ENCODE measurements at regions not wholly inside any gene's neighbourhood (a gene's known extent, or its start where the extent isn't known, plus 50 kb on each side); places are given as distances from the start of the nearest gene placed in this dataset.
"Not testable (repeated sequence)": the region's sequence is repeated elsewhere in the genome, so short reads cannot be mapped to it uniquely, and the experiment has no call there.

GRCh38 chr11:38927993-38928392 lies 2330.0 kb upstream of the RAG2 start:
- H3K4me1 Mint-ChIP-seq (ENCODE audit: low read depth, unreplicated experiment) = no peaks in the 10 kb centered on the region
- Histone ChIP-seq H3K9me3 (ENCODE audit: insufficient read depth, low read depth, low read length) (no peaks in the 10 kb centered on the region), H3K36me3 (ENCODE audit: insufficient read depth, low read length) (no peaks in the 10 kb centered on the region), H3K9ac (ENCODE audit: low read length) (no peak overlapping the region), H3K4me1 (ENCODE audit: insufficient read depth, low read length) (no peaks in the 10 kb centered on the region), H3K79me2 (ENCODE audit: insufficient read depth, low read length) (no peaks in the 10 kb centered on the region), H3K27ac (ENCODE audit: low read depth, low read length) (no peak overlapping the region), H3K27me3 (ENCODE audit: insufficient read depth, low read length) (no peaks in the 10 kb centered on the region), H2AFZ (ENCODE audit: low read depth, low read length) (no peak overlapping the region), H3K4me3 (ENCODE audit: insufficient read depth, low read depth, low read length) (no peak overlapping the region), H4K20me1 (ENCODE audit: insufficient read depth, low read length) (no peaks in the 10 kb centered on the region), H3K4me2 (ENCODE audit: low read length) (no peak overlapping the region)
- H3K9me3 Mint-ChIP-seq (ENCODE audit: unreplicated experiment) = peaks cover 2% of the 10 kb centered on the region
- FAIRE-seq = no peak
- no peak for TF ChIP-seq EZH2 (IDR thresholded peaks at IDR 0.05; ENCODE audit: insufficient read depth, low read length)
- TF ChIP-seq, protein P1, sequence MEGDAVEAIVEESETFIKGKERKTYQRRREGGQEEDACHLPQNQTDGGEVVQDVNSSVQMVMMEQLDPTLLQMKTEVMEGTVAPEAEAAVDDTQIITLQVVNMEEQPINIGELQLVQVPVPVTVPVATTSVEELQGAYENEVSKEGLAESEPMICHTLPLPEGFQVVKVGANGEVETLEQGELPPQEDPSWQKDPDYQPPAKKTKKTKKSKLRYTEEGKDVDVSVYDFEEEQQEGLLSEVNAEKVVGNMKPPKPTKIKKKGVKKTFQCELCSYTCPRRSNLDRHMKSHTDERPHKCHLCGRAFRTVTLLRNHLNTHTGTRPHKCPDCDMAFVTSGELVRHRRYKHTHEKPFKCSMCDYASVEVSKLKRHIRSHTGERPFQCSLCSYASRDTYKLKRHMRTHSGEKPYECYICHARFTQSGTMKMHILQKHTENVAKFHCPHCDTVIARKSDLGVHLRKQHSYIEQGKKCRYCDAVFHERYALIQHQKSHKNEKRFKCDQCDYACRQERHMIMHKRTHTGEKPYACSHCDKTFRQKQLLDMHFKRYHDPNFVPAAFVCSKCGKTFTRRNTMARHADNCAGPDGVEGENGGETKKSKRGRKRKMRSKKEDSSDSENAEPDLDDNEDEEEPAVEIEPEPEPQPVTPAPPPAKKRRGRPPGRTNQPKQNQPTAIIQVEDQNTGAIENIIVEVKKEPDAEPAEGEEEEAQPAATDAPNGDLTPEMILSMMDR (IDR thresholded peaks at IDR 0.05; ENCODE audit: insufficient read depth, low read depth, low read length) = no peak
- H3K27ac Mint-ChIP-seq (ENCODE audit: unreplicated experiment) = no peak overlapping the region
- H3K27me3 Mint-ChIP-seq (ENCODE audit: low read depth, unreplicated experiment) = no peaks in the 10 kb centered on the region
- no peak overlapping the region for H3K4me3 Mint-ChIP-seq (ENCODE audit: unreplicated experiment)
- no peaks in the 10 kb centered on the region for H3K36me3 Mint-ChIP-seq (ENCODE audit: low read depth, unreplicated experiment)
- no peak for DNase-seq (ENCODE audit: low read depth)

- H4K20me1 ChIP-seq (ENCODE audit: insufficient read depth, low read length) = no peaks in the 10 kb centered on the region
- DNase-seq (ENCODE audit: low read depth) (no peak), FAIRE-seq (no peak)
- Mint-ChIP-seq H3K4me3 (ENCODE audit: unreplicated experiment) (no peak overlapping the region), H3K27me3 (ENCODE audit: low read depth, unreplicated experiment) (no peaks in the 10 kb centered on the region), H3K36me3 (ENCODE audit: low read depth, unreplicated experiment) (no peaks in the 10 kb centered on the region), H3K4me1 (ENCODE audit: low read depth, unreplicated experiment) (no peaks in the 10 kb centered on the region), H3K27ac (ENCODE audit: unreplicated experiment) (no peak overlapping the region), H3K9me3 (ENCODE audit: unreplicated experiment) (peaks cover 3% of the 10 kb centered on the region)
- no peak for TF ChIP-seq EZH2 (IDR thresholded peaks at IDR 0.05; ENCODE audit: insufficient read depth, low read length)
- TF ChIP-seq, protein P1 (IDR thresholded peaks at IDR 0.05; ENCODE audit: insufficient read depth, low read depth, low read length) = no peak
- H3K36me3 ChIP-seq (ENCODE audit: insufficient read depth, low read length) = no peaks in the 10 kb centered on the region
- H3K9me3 ChIP-seq (ENCODE audit: insufficient read depth, low read depth, low read length) = no peaks in the 10 kb centered on the region
- H3K4me2 ChIP-seq (ENCODE audit: low read length) = no peak overlapping the region
- no peak overlapping the region for H3K27ac ChIP-seq (ENCODE audit: low read depth, low read length)
- no peak overlapping the region for H3K4me3 ChIP-seq (ENCODE audit: insufficient read depth, low read depth, low read length)
- no peaks in the 10 kb centered on the region for H3K4me1 ChIP-seq (ENCODE audit: insufficient read depth, low read length)
- H3K9ac ChIP-seq (ENCODE audit: low read length) = no peak overlapping the region
- no peaks in the 10 kb centered on the region for H3K27me3 ChIP-seq (ENCODE audit: insufficient read depth, low read length)
- H2AFZ ChIP-seq (ENCODE audit: low read depth, low read length) = no peak overlapping the region
- H3K79me2 ChIP-seq (ENCODE audit: insufficient read depth, low read length) = no peaks in the 10 kb centered on the region
Observed at GRCh38 chr11:38924644-38925043, 2326.6 kb upstream of the RAG2 start.

DNA sequence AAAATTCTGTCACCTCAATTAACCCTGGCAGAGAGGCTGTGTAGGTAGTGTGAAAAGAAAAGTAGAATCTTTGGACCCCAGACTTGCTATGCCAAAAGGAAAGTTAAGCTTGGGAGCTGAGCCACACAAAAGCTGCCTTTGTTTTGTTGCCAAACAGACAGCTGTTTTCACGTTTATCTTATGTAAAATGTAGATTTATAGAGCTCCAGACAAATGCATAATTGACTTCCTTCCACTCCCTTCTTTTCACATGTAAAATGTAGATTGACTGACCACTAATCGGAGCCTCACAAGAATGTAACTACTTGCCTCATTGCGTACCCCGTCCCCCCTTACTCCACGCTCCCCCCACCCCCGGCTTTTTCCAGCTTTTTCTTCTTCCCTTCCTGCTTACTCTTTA lies 2302.2 kb upstream of the RAG2 start:
- H3K4me3 Mint-ChIP-seq (ENCODE audit: unreplicated experiment) = no peak overlapping the region
- H3K9ac ChIP-seq (ENCODE audit: low read length) = no peak overlapping the region
- no peaks in the 10 kb centered on the region for H3K4me1 Mint-ChIP-seq (ENCODE audit: low read depth, unreplicated experiment)
- no peaks in the 10 kb centered on the region for H3K9me3 Mint-ChIP-seq (ENCODE audit: unreplicated experiment)
- no peak overlapping the region for H3K27ac Mint-ChIP-seq (ENCODE audit: unreplicated experiment)
- no peaks in the 10 kb centered on the region for H3K79me2 ChIP-seq (ENCODE audit: insufficient read depth, low read length)
- H3K36me3 ChIP-seq (ENCODE audit: insufficient read depth, low read length) = no peaks in the 10 kb centered on the region
- H3K36me3 Mint-ChIP-seq (ENCODE audit: low read depth, unreplicated experiment) = no peaks in the 10 kb centered on the region
- no peak overlapping the region for H2AFZ ChIP-seq (ENCODE audit: low read depth, low read length)
- FAIRE-seq (no peak), DNase-seq (ENCODE audit: low read depth) (no peak)
- no peak overlapping the region for H3K27ac ChIP-seq (ENCODE audit: low read depth, low read length)
- H3K4me2 ChIP-seq (ENCODE audit: low read length) = no peak overlapping the region
- H4K20me1 ChIP-seq (ENCODE audit: insufficient read depth, low read length) = no peaks in the 10 kb centered on the region
- no peak overlapping the region for H3K4me3 ChIP-seq (ENCODE audit: insufficient read depth, low read depth, low read length)
- H3K27me3 ChIP-seq (ENCODE audit: insufficient read depth, low read length) = no peaks in the 10 kb centered on the region
- H3K9me3 ChIP-seq (ENCODE audit: insufficient read depth, low read depth, low read length) = peaks cover 3% of the 10 kb centered on the region
- no peak for TF ChIP-seq EZH2 (IDR thresholded peaks at IDR 0.05; ENCODE audit: insufficient read depth, low read length)
- TF ChIP-seq, protein P1 (IDR thresholded peaks at IDR 0.05; ENCODE audit: insufficient read depth, low read depth, low read length) = no peak
- H3K27me3 Mint-ChIP-seq (ENCODE audit: low read depth, unreplicated experiment) = no peaks in the 10 kb centered on the region
- no peaks in the 10 kb centered on the region for H3K4me1 ChIP-seq (ENCODE audit: insufficient read depth, low read length)

- H3K4me1 ChIP-seq (ENCODE audit: insufficient read depth, low read length); H3K79me2 ChIP-seq (ENCODE audit: insufficient read depth, low read length); H4K20me1 ChIP-seq (ENCODE audit: insufficient read depth, low read length); H3K36me3 ChIP-seq (ENCODE audit: insufficient read depth, low read length); H3K9me3 ChIP-seq (ENCODE audit: insufficient read depth, low read depth, low read length); H3K4me1 Mint-ChIP-seq (ENCODE audit: low read depth, unreplicated experiment); H3K9ac ChIP-seq (ENCODE audit: low read length); H3K36me3 Mint-ChIP-seq (ENCODE audit: low read depth, unreplicated experiment); FAIRE-seq; H3K27ac Mint-ChIP-seq (ENCODE audit: unreplicated experiment); H3K4me2 ChIP-seq (ENCODE audit: low read length); H3K27me3 Mint-ChIP-seq (ENCODE audit: low read depth, unreplicated experiment); H3K4me3 Mint-ChIP-seq (ENCODE audit: unreplicated experiment); H3K4me3 ChIP-seq (ENCODE audit: insufficient read depth, low read depth, low read length); DNase-seq (ENCODE audit: low read depth); H3K27me3 ChIP-seq (ENCODE audit: insufficient read depth, low read length); H3K27ac ChIP-seq (ENCODE audit: low read depth, low read length); H3K9me3 Mint-ChIP-seq (ENCODE audit: unreplicated experiment); H2AFZ ChIP-seq (ENCODE audit: low read depth, low read length): not testable (repeated sequence)
Observed at GRCh38 chr11:38894201-38894600, 2296.2 kb upstream of the RAG2 start.
